GM12891 (cell line): ENCODE measurements at regions not wholly inside any gene's neighbourhood (a gene's known extent, or its start where the extent isn't known, plus 50 kb on each side); places are given as distances from the start of the nearest gene placed in this dataset.

Experiments
- SPI1 ChIP-seq: IDR thresholded peaks from 2 replicates; pipeline ENCODE4 v1.6.1; 2011; ENCODE audit warnings: low read depth, low read length, control low read depth
- TAF1 ChIP-seq: IDR thresholded peaks from 2 replicates; pipeline ENCODE4 v1.6.1; 2011; ENCODE audit warnings: low read depth, low read length, control low read depth

DNA sequence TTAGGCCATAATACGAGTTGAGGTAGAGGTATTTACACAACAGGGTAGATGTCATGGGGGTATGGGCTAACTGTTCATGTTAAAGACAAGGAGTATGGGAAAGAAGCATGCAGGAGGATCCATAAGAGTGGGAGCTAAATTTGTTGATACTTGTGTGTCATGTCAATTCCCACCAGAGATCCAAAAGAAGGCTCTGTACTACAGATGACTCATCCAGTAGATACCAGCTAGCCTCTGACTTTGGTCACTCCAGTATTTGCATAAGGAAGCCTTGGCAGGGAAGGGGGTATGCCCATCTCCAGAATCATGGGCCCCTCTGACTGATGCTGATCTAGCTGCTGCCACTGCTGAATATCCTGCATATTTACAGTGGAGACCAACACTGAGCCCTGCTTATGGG is 743.7 kb upstream of the GRAMD2B start:
- TF ChIP-seq SPI1, result no peak
- no peak for TF ChIP-seq TAF1
